NCI-H2196 treated with DMSO at 0.1 percent for 48 hours (cell line): ENCODE measurements at regions not wholly inside any gene's neighbourhood (a gene's known extent, or its start where the extent isn't known, plus 50 kb on each side); places are given as distances from the start of the nearest gene placed in this dataset.
"Not testable (repeated sequence)": the region's sequence is repeated elsewhere in the genome, so short reads cannot be mapped to it uniquely, and the experiment has no call there.

Source experiments
- DNase-seq: peaks from one replicate; lab custom pipeline; 2025; ENCODE audit not compliant: unreplicated experiment; lab: John Stamatoyannopoulos, UW

- no peak for DNase-seq
Observed at GRCh38 chr13:24931450-24932251, 164.3 kb upstream of the PABPC3 start.

- DNase-seq: not testable (repeated sequence)
Observed at GRCh38 chr13:24933106-24934023, 162.6 kb upstream of the PABPC3 start.

GRCh38 chr13:24934024-24934385, 161.9 kb upstream of the PABPC3 start:
- DNase-seq: not testable (repeated sequence)

GRCh38 chr13:24938966-24939365, 157.0 kb upstream of the PABPC3 start:
- DNase-seq: no peak

GRCh38 chr13:24941023-24941713, 154.8 kb upstream of the PABPC3 start:
- DNase-seq: not testable (repeated sequence)

GRCh38 chr13:24943136-24943535, 152.8 kb upstream of the PABPC3 start:
- no peak for DNase-seq

- DNase-seq: not testable (repeated sequence)
Observed at GRCh38 chr13:24944073-24944472, 151.9 kb upstream of the PABPC3 start.

- not testable (repeated sequence) for DNase-seq
Observed at GRCh38 chr13:24948977-24949376, 147.0 kb upstream of the PABPC3 start.

- not testable (repeated sequence) for DNase-seq
Observed at GRCh38 chr13:24950611-24951010, 145.3 kb upstream of the PABPC3 start.

GRCh38 chr13:24967970-24968369, 128.0 kb upstream of the PABPC3 start:
- not testable (repeated sequence) for DNase-seq

GRCh38 chr13:24968416-24968815, 127.5 kb upstream of the PABPC3 start:
- DNase-seq: not testable (repeated sequence)

- not testable (repeated sequence) for DNase-seq
Observed at GRCh38 chr13:24973102-24973501, 122.8 kb upstream of the PABPC3 start.

- not testable (repeated sequence) for DNase-seq
Observed at GRCh38 chr13:24981181-24981803, 114.6 kb upstream of the PABPC3 start.

GRCh38 chr13:24982333-24982999, 113.5 kb upstream of the PABPC3 start:
- no peak for DNase-seq

- DNase-seq: no peak
Observed at GRCh38 chr13:24983094-24983493, 112.8 kb upstream of the PABPC3 start.

- no peak for DNase-seq
Observed at GRCh38 chr13:24984134-24984533, 111.8 kb upstream of the PABPC3 start.

- no peak for DNase-seq
Observed at GRCh38 chr13:24985107-24985506, 110.8 kb upstream of the PABPC3 start.

GRCh38 chr13:24985896-24986295, 110.0 kb upstream of the PABPC3 start:
- DNase-seq: no peak

- DNase-seq: no peak
Observed at GRCh38 chr13:24986826-24987225, 109.1 kb upstream of the PABPC3 start.

GRCh38 chr13:24989959-24990358, 106.0 kb upstream of the PABPC3 start:
- DNase-seq: not testable (repeated sequence)
